HG03439 (cell line): ENCODE measurements at regions not wholly inside any gene's neighbourhood (a gene's known extent, or its start where the extent isn't known, plus 50 kb on each side); places are given as distances from the start of the nearest gene placed in this dataset.
"Not testable (repeated sequence)": the region's sequence is repeated elsewhere in the genome, so short reads cannot be mapped to it uniquely, and the experiment has no call there.

Experiments
- ATAC-seq: cut with Tn5 transposase; IDR thresholded peaks from one replicate; pipeline ENCODE4 v1.9.1; 2021; ENCODE audit warnings: mild to moderate bottlenecking, moderate library complexity; ENCODE audit not compliant: unreplicated experiment

DNA sequence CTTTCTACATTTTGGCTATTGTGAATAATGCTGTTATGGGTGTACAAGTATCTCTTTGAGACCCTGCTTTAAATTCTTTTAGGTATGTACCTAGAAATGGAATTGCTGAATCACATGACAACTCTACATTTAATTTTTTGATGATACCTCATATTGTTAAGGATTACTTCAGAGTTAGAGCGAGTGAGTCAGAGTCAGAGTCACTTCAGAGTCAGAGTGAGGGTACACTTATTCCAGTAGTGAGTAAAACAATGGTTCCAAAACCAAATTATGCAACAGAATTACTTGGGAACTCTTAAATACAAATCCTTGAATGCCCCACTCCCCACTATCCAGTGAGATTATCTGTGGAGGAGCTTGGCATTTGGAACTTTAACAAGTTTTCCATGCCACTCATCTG is 50.3 kb upstream of the SNRK start:
- no peak for ATAC-seq

GRCh38 chr3:43233062-43233461 is 53.3 kb upstream of the SNRK start:
- ATAC-seq, result no peak

DNA sequence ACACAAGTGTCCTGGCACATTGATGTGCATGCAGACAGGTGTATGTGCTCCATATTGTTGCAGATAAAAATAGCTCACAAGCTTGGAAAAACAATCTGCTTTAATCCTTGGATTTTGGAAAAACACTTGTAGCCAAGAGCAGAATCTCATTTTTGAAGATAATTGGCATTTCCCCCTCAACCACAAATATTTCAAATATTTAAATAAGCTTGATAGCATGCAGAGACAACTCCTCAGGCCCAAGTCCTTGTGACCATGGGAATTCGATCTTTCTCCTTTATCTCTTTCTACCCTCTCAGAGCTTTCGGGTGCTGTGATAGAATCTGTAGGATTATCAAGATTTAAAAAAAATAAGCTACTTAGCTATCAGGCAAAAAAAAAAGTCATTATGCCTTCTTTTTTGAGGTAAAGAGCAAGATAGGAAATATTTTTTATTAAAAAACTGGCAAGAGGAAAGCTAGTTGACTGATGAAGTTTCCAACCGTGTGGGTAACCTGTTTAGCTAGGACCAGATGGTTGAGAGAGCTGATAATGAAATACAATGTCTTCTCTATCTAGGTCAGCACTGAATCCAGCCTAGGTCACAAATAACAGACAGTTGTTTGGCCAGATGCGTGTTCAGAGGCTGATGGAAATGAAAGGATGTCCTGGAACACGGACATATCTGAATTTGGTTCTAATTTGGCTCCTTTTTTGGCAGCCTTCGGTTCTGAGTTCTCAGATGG is 54.9 kb upstream of the SNRK start:
- no peak for ATAC-seq

DNA sequence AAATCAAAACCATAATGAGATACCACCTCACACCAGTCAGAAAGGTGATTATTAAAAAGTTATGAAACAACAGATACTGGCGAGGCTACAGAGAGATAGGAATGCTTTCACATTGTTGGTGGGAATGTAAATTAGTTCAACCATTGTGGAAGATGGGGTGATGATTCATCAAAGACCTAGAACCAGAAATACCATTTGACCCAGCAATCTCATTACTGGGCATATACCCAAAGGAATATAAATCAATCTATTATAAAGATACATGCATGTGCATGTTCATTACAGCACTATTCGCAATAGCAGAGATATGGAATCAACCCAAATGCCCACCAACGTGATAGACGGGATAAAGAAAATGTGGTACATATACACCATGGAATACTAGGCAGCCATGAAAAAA is 56.5 kb upstream of the SNRK start:
- not testable (repeated sequence) for ATAC-seq

DNA sequence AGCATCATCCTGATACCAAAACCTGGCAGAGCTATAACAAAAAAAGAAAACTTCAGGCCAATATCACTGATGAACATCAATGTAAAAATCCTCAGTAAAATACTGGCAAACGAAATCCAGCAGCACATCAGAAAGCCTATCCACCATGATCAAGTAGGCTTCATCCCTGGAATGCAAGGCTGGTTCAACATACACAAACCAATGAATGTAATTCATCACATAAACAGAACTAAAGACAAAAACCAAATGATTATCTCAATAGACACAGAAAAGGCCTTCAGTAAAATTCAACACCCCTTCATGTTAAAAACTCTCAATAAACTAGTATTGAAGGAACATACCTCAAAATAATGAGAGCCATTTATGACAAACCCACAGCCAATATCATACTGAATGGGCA is 58.7 kb upstream of the SNRK start:
- not testable (repeated sequence) for ATAC-seq

DNA sequence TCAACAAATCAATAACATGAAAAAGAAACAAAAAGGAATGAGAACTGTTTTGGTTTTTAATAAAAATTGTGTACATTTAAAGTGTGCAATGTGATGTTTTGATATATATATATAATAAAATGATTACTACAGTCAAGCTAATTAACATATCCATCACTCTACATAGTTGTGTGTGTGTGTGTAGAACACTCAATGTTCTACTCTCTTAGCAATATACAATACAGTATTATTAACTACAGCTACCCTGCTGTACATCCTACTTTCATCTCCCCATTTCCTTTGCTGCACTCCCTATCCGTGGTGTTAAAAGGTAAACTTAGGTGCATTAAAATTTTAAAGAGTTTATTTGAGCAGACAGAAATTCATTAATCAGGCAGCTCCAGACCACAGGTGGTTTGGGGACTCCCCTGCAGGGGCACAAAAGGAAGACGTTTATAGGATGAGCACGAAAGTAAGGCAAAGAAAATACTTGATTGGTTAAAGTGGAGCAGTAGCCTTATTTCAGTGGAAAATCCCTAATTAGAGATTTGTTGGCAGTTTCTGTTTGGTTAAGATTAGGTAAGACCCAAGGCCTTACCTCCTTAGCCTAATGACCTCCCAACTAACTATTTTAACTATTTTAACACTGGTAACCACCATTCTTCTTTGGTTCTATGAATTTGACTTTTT is 61.8 kb upstream of the SNRK start:
- no peak for ATAC-seq

DNA sequence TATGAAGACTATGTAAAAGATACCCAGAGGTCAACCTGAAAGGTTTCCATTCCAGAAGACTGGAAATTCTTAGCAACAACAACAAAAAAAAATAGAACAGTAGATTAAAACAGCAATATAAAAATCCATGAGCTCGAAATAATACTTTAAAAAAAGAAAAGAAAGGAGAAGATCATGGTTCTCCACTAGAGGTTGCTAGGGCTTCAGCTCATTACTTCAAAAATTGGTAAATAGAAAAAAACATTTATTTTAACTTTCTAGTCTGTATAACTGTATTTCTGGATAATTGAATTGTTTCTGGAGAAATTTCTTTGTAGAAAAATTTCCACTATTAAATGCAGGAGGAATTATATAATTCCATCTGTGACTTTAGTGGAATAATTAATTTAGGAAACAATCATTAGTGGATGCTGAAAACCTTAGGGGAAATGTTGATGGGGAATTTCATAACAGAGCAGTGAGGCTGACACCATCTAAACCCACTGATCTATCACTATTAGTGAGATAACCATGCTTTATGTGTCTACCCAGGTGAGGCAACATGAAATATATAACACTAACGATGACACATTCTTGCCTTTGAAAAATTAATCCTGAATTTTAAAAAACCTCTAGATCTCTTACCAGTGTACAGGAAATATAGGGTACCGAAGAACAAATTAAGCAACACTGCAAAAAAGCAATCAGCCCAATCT is 62.5 kb upstream of the SNRK start:
- no peak for ATAC-seq

GRCh38 chr3:43222590-43222989 is 63.8 kb upstream of the SNRK start:
- no peak for ATAC-seq

GRCh38 chr3:43221076-43221475 is 65.3 kb upstream of the SNRK start:
- ATAC-seq, result no peak

GRCh38 chr3:43219616-43220015 is 66.7 kb upstream of the SNRK start:
- no peak for ATAC-seq

- ATAC-seq, result no peak
These were observed 67.4 kb upstream of the SNRK start for GRCh38 chr3:43218921-43219320.

- no peak for ATAC-seq
These were observed 68.2 kb upstream of the SNRK start for GRCh38 chr3:43218156-43218555.

GRCh38 chr3:43217633-43218032 is 68.7 kb upstream of the SNRK start:
- no peak for ATAC-seq

DNA sequence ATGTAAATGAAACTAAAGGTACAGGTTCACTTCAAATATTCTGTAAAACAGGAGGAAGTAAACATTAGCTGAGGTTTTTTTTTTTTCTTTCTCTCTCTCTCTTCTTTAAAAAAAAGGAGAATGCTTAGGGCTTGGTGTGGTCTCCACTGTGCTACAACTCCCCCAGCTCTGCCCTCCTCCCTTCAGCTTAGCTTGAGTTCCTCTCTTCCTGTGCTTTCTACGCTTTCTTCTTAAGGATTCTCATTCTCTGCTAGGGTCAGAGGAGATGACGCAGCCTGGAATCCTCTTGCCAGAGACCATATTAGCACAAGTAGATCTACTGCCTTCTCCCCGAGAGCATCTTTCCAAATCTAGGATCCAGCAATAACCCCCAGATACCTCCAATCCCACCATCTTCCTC is 69.1 kb upstream of the SNRK start:
- no peak for ATAC-seq

DNA sequence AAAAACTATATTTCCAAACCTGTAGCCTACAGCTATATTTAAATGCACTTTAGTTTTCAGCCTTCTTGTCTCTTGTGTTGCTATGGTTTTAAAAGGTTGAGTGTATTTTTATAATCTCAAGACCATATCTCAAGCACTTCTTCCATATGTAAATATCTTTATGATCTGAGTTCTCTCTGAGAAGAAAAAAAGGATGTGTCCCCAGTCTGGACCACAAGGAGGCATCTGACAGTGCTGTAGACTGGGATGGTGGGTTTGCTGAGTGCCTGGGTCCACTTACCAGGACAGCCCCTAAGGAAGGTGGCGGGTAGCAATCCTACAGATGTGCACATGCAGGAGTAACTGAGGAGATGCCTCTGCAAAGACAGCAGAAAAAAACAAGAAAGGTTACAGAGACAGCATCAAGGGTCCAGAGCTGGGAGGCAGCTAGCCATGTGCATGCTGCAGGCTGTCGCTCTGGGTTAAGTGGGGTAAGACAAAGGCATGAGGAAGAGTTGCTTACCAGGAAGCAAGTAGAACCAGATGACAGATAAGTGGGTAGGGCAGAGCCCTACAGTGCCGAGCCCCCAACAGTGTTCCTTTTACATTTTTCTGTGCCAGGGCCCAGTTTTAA is 70.6 kb upstream of the SNRK start:
- ATAC-seq, result no peak

DNA sequence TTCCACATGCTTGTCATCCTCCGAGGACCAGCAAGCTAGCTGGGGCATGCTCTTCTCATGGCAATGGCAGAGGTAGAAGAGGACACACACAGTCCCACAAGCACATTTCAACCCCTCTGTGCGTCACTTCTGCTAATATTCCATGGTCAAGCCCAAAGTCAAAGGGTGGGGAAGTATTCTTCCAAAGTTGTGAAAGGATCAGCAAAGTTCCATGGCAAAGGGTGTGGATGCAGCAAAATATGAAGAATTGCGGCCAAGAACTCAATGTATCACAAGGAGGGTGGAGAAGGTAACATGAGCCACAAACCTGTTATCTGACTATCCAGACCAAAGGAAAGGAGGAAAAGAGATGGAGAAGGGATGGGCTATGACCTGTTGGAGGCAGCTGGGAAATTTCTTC is 71.2 kb upstream of the SNRK start:
- ATAC-seq, result no peak

GRCh38 chr3:43214616-43215015 is 71.7 kb upstream of the SNRK start:
- no peak for ATAC-seq

DNA sequence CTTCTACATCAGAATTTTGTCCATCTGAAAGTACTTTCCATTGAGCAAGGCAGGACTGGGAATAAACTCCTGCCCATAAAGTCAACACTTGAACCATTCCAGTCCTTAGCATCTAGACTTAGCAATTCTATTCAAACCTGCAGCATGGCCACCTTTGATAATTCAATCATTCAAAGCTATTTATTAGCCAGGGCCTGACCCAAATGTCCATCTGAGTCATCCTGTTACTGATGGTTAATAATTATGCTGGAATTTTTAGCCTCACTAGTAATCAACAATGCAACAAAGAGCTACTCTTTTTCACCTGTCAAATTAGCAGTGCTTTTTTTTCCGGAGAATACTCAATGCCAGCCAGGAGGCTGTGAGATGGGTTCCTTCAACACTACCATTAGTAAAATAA is 72.7 kb upstream of the SNRK start:
- ATAC-seq, result no peak

DNA sequence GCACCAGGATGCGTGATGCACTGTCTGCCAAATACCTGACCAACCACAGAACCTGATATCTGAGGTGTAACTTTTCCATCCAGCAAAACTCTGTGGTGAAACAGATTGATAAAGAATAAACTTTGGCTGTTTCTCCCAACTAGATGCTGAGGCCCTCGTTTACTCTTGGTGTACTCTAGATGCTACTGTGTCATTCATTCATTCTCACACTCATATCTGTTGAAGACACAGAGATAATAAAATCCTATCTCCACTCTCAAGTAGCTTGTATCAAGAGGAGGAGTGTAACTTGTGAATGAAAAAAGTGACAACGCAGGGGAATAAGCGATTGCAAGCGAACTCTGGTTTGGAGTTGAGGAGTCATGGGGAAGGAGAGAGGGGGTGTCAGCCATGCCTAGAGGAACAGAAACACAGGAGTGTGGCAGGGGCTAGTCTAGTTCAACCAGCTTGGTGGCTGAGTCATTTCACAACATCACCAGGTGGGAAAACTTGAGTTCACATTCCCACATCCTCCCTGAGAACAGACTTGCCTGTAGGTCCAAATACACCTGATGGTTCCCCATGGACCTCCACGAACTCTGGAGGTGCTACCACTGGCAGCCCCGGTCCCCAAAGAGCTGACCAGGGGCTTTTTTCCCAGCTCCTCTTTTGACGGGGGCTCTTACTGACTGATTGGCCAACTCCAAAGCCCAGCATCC is 73.3 kb upstream of the SNRK start:
- no peak for ATAC-seq

DNA sequence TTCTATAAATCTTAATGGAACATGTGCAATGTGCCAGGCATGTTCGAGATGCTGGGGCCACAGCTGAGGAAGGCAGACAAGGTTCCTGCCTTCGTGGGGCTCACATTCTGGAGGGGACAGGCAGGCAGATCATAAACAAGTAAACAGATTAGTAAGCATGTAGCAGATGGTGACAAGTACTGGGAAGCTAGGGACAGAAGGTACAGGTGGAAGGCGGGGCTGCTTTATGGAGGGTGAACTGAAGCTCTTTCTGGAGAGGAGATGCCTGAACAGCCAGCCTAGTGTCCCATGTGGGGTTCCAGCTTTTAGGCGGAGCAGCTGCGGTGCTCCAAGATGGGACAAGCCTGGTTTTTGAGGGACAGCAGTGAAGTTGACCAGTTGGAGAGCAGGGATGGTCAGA is 74.7 kb upstream of the SNRK start:
- no peak for ATAC-seq
